H1 (cell line): ENCODE measurements at regions not wholly inside any gene's neighbourhood (a gene's known extent, or its start where the extent isn't known, plus 50 kb on each side); places are given as distances from the start of the nearest gene placed in this dataset.

Source experiments
- CTCF ChIA-PET: fragments of 300-600 bp; sonication (Branson Sonifier 250); formaldehyde crosslinking; loops from one replicate; lab custom pipeline; 2021; ENCODE audit not compliant: partially characterized antibody; lab: Charles Lee
- POLR2A ChIA-PET: fragments of 300-600 bp; sonication (Branson Sonifier 250); formaldehyde crosslinking; loops from one replicate; lab custom pipeline; 2021; ENCODE audit warnings: inconsistent platforms; ENCODE audit not compliant: partially characterized antibody; lab: Charles Lee
- DNase-seq, 2 experiments: peaks; one replicate each; pipeline versions ENCODE4 v3.0.0 to v3.0.0-alpha.2; 2010 to 2022; ENCODE audit warnings: low spot score in 2 of 2, low read depth in 1 of 2, mixed read lengths in 1 of 2
- FAIRE-seq: peaks from 2 replicates; lab custom pipeline; 2011; peaks lifted over from hg19 to GRCh38; lab: Jason Lieb, UNC
- H2AFZ ChIP-seq: 2 replicates; pipeline ENCODE4 v1.8.1; 2012; ENCODE audit warnings: low read length, inconsistent platforms
- H2AK5ac ChIP-seq: 2 replicates; pipeline ENCODE4 v1.6.1; 2013; ENCODE audit warnings: low read depth, low read length
- H2BK120ac ChIP-seq: replicated peaks from 2 replicates; pipeline ENCODE3; 2013; ENCODE audit warnings: low read depth, low read length, inconsistent platforms
- H2BK12ac ChIP-seq: 2 replicates; pipeline ENCODE4 v1.6.1; 2013; ENCODE audit warnings: low read depth, low read length
- H2BK15ac ChIP-seq: 2 replicates; pipeline ENCODE4 v1.6.1; 2013; ENCODE audit warnings: low read length
- H2BK20ac ChIP-seq: 2 replicates; pipeline ENCODE4 v1.6.1; 2013; ENCODE audit warnings: low read length
- H2BK5ac ChIP-seq: 2 replicates; pipeline ENCODE4 v1.6.1; 2013; ENCODE audit warnings: low read depth, low read length
- H3K14ac ChIP-seq: 2 replicates; pipeline ENCODE4 v1.6.1; 2013; ENCODE audit warnings: inconsistent platforms; ENCODE audit not compliant: insufficient read length
- H3K18ac ChIP-seq: 2 replicates; pipeline ENCODE4 v1.6.1; 2013; ENCODE audit warnings: low read length; ENCODE audit errors: extremely low read depth
- H3K23ac ChIP-seq: 2 replicates; pipeline ENCODE4 v1.6.1; 2013; ENCODE audit warnings: inconsistent platforms; ENCODE audit not compliant: insufficient read length
- H3K23me2 ChIP-seq: 2 replicates; pipeline ENCODE4 v1.6.1; 2013; ENCODE audit warnings: low read depth, low read length
- H3K27ac ChIP-seq: 2 replicates; pipeline ENCODE4 v1.6.1; 2011; ENCODE audit warnings: low read depth, low read length, inconsistent platforms
- H3K27me3 ChIP-seq, 4 experiments: replicated peaks in 1 of 4; 1 replicate in 1 of 4; 2 replicates in 3 of 4; pipeline versions ENCODE4 v1.6.1 to v1.8.1; 2011 to 2013; ENCODE audit warnings: low read length in 3 of 4, mild to moderate bottlenecking in 3 of 4, inconsistent platforms in 2 of 4, mixed read lengths in 2 of 4, moderate library complexity in 1 of 4; ENCODE audit not compliant: control insufficient read depth in 3 of 4, insufficient read depth in 3 of 4; ENCODE audit errors: extremely low read depth in 1 of 4
- H3K36me3 ChIP-seq, 4 experiments: 2 replicates each; pipeline versions ENCODE4 v1.6.1 to v1.8.1; 2011 to 2013; ENCODE audit warnings: mild to moderate bottlenecking in 4 of 4, low read length in 3 of 4, moderate library complexity in 2 of 4, control low read depth in 1 of 4, inconsistent platforms in 1 of 4; ENCODE audit not compliant: insufficient read depth in 4 of 4, control insufficient read depth in 2 of 4
- H3K4ac ChIP-seq: replicated peaks from 2 replicates; pipeline ENCODE3; 2013; ENCODE audit warnings: low read length, low read depth, mixed read lengths, inconsistent platforms; ENCODE audit not compliant: insufficient read length
- H3K4me1 ChIP-seq, 4 experiments: replicated peaks in 1 of 4; 1 replicate in 1 of 4; 2 replicates in 3 of 4; pipeline versions ENCODE4 v1.6.1 to v1.8.1; 2011 to 2013; ENCODE audit warnings: low read length in 3 of 4, inconsistent platforms in 2 of 4, mixed read lengths in 1 of 4; ENCODE audit not compliant: insufficient read depth in 4 of 4, control insufficient read depth in 3 of 4
- H3K4me2 ChIP-seq, 2 experiments: 2 replicates each; pipeline versions ENCODE4 v1.6.1 to v1.8.1; 2011 to 2013; ENCODE audit warnings: low read depth in 2 of 2, low read length in 2 of 2, control low read depth in 1 of 2, inconsistent platforms in 1 of 2, mild to moderate bottlenecking in 1 of 2; ENCODE audit not compliant: insufficient read depth in 1 of 2
- H3K4me3 ChIP-seq, 4 experiments: fragments of 200-600, 300-600 bp in 1 of 4; sonication (generic), shearing (Covaris generic), sonication (Bioruptor Twin) in 1 of 4; 2 replicates each; pipeline versions ENCODE4 v1.5.1 to v1.8.1; 2011 to 2016; ENCODE audit warnings: low read length in 4 of 4, low read depth in 3 of 4, control low read depth in 2 of 4, inconsistent platforms in 2 of 4, mild to moderate bottlenecking in 2 of 4, mixed read lengths in 1 of 4, moderate library complexity in 1 of 4; ENCODE audit not compliant: insufficient read depth in 2 of 4; ENCODE audit errors: extremely low read depth in 1 of 4
- H3K56ac ChIP-seq: replicated peaks from 2 replicates; pipeline ENCODE3; 2013; ENCODE audit warnings: low read depth, mild to moderate bottlenecking, mixed read lengths, low read length, inconsistent platforms; ENCODE audit not compliant: insufficient read length
- H3K79me1 ChIP-seq: 2 replicates; pipeline ENCODE4 v1.6.1; 2013; ENCODE audit warnings: low read depth, low read length, control low read depth
- H3K79me2 ChIP-seq, 2 experiments: 2 replicates each; pipeline versions ENCODE4 v1.6.1 to v1.8.1; 2012 to 2013; ENCODE audit warnings: low read length in 2 of 2, mild to moderate bottlenecking in 2 of 2, inconsistent platforms in 1 of 2; ENCODE audit not compliant: insufficient read depth in 2 of 2, control insufficient read depth in 1 of 2
- H3K9ac ChIP-seq, 4 experiments: replicated peaks in 1 of 4; 1 replicate in 1 of 4; 2 replicates in 3 of 4; pipeline versions ENCODE4 v1.6.1 to v1.8.1; 2011 to 2013; ENCODE audit warnings: low read depth in 3 of 4, low read length in 3 of 4, control low read depth in 2 of 4, mild to moderate bottlenecking in 2 of 4, moderate library complexity in 2 of 4, inconsistent platforms in 1 of 4; ENCODE audit errors: extremely low read depth in 1 of 4
- H3K9me3 ChIP-seq, 2 experiments: 2 replicates each; pipeline versions ENCODE4 v1.6.1 to v1.8.1; 2012 to 2013; ENCODE audit warnings: mild to moderate bottlenecking in 2 of 2, moderate library complexity in 2 of 2, control low read depth in 1 of 2, inconsistent platforms in 1 of 2, low read depth in 1 of 2, low read length in 1 of 2, mixed read lengths in 1 of 2; ENCODE audit not compliant: insufficient read depth in 2 of 2
- H4K20me1 ChIP-seq, 2 experiments: replicated peaks in 1 of 2; 2 replicates each; pipeline versions ENCODE3 to v1.8.1; 2011 to 2013; ENCODE audit warnings: inconsistent platforms in 2 of 2, low read length in 2 of 2, mild to moderate bottlenecking in 1 of 2; ENCODE audit not compliant: insufficient read depth in 2 of 2, control insufficient read depth in 1 of 2
- H4K5ac ChIP-seq: 2 replicates; pipeline ENCODE4 v1.6.1; 2013; ENCODE audit warnings: low read length, low read depth, mixed read lengths, inconsistent platforms; ENCODE audit not compliant: insufficient read length
- H4K8ac ChIP-seq: 2 replicates; pipeline ENCODE4 v1.8.0; 2013; ENCODE audit warnings: mild to moderate bottlenecking, moderate library complexity, low read length, inconsistent platforms; ENCODE audit not compliant: insufficient read depth; ENCODE audit errors: extremely low read depth
- H4K91ac ChIP-seq: replicated peaks from 2 replicates; pipeline ENCODE3; 2013; ENCODE audit warnings: low read length, mixed read lengths, inconsistent platforms; ENCODE audit not compliant: insufficient read length
- CBX8 ChIP-seq: fragments of 300-800, 300-1000 bp; sonication (generic); IDR thresholded peaks from 2 replicates; pipeline ENCODE4 v1.7.1; 2016; ENCODE audit warnings: low read depth, low read length, borderline replicate concordance
- EGR1 ChIP-seq: IDR thresholded peaks from 2 replicates; pipeline ENCODE4 v1.6.1; 2011; ENCODE audit warnings: low read depth, low read length, borderline replicate concordance
- RFX5 ChIP-seq: IDR thresholded peaks from 2 replicates; pipeline ENCODE4 v1.6.1; 2011; ENCODE audit warnings: low read depth, low read length, improper control_type of control experiment, borderline replicate concordance
- SIRT6 ChIP-seq: IDR thresholded peaks from one replicate; pipeline ENCODE4 v1.7.1; 2012; ENCODE audit warnings: low read length, inconsistent platforms
- SRF ChIP-seq: IDR thresholded peaks from 2 replicates; pipeline ENCODE4 v1.6.1; 2011; ENCODE audit warnings: mild to moderate bottlenecking, low read depth, low read length, moderate library complexity
- WGBS, 2 experiments: shearing (Covaris generic) in 1 of 2; methylation state at CpG; one replicate each; pipeline versions ENCODE4 v1.1.6 to v1.1.7; 2013 to 2015; ENCODE audit warnings: low lambda C conversion rate in 2 of 2, mixed read lengths in 2 of 2, inconsistent platforms in 1 of 2, low coverage in 1 of 2, missing lambda C conversion rate in 1 of 2; ENCODE audit not compliant: insufficient replicate concordance in 2 of 2, insufficient coverage in 1 of 2, insufficient read length in 1 of 2; ENCODE audit errors: extremely low coverage in 1 of 2, missing lambda C conversion rate in 1 of 2; 5-methylcytosine and 5-hydroxymethylcytosine counted together

- Histone ChIP-seq H3K4me1 (peaks cover 2 to 6% (median 3%) of the 10 kb centered on the region in 4 experiments; a peak in 6 of 7 replicates), H3K23ac (no peak overlapping the region), H3K18ac (no peak overlapping the region), H2BK20ac (no peak overlapping the region), H3K9me3 (no peaks in the 10 kb centered on the region), H3K36me3 (no peaks in the 10 kb centered on the region), H3K4me2 (no peak overlapping the region), H3K79me1 (no peaks in the 10 kb centered on the region), H3K9ac (no peak overlapping the region), H3K4me3 (no peak overlapping the region), H3K14ac (no peak overlapping the region), H4K5ac (no peak overlapping the region), H4K91ac (no peak overlapping the region), H3K4ac (no peak overlapping the region), H3K27ac (no peak overlapping the region), H2BK120ac (no peak overlapping the region), H2BK5ac (no peak overlapping the region), H3K23me2 (no peaks in the 10 kb centered on the region), H3K56ac (no peak overlapping the region), H4K8ac (no peak overlapping the region), H2AFZ (no peak overlapping the region), H2BK15ac (no peak overlapping the region), H2BK12ac (no peak overlapping the region), H3K27me3 (no peaks in the 10 kb centered on the region), H4K20me1 (no peaks in the 10 kb centered on the region), H2AK5ac (no peak overlapping the region), H3K79me2 (no peaks in the 10 kb centered on the region)
- ChIA-PET POLR2A (interaction anchor here (1.0 kb wide), 1 partner anchor 11 kb away, joined by 3 read pairs; no protein-coding TSS in a partner anchor), CTCF (interaction anchor here (0.9 to 3.3 kb wide), 6 partner anchors 8 to 453 kb away, joined by 3 to 14 read pairs (median 4); no protein-coding TSS in a partner anchor)
- no peak for DNase-seq
- FAIRE-seq = no peak
- TF ChIP-seq SIRT6 (no peak), CBX8 (no peak), RFX5 (no peak), EGR1 (no peak), SRF (no peak)
- 95% methylated on average over 1 of the region's 1 CpG; no CpG with 5 or more reads in 1 of the 2 experiments for WGBS, 2 experiments
Observed at GRCh38 chr11:128179512-128179911, 407.8 kb downstream of the ETS1 start.
